ENCODE measurements at regions not wholly inside any gene's neighbourhood (a gene's known extent, or its start where the extent isn't known, plus 50 kb on each side); places are given as distances from the start of the nearest gene placed in this dataset.

DNA sequence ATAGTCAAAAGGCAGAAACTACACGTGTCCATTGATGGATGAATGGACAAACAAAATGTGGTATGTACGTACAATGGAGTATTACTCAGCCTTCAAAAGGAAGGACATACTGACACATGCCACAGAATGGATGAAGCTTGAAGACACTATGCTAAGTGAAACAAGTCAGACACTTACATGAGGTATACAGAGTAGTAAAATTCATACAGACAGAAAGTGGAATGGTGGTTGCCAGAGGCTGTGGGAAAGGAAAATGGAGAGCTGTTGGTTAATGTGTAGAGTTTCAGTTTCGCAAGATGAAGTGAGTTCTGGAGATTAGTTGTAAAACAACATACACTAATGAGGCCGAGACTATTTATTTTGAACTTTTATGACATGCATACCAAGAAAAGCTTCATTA is 67.4 kb upstream of the EPB41L3 start:
- no peak for TF ChIP-seq CTCF (IDR thresholded peaks at IDR 0.05)
- DNase-seq (no peak), ATAC-seq (no peak)
- intact Hi-C loops (cut with DNase I), result no loop called here
- Histone ChIP-seq H3K27ac (no peak overlapping the region), H3K9me3 (no peaks in the 10 kb centered on the region), H3K36me3 (no peaks in the 10 kb centered on the region), H3K4me1 (no peaks in the 10 kb centered on the region), H3K4me3 (no peak overlapping the region), H3K27me3 (no peaks in the 10 kb centered on the region)
- WGBS, 2 donors, result 86 to 88% methylated on average over 4 of the region's 4 CpGs

DNA sequence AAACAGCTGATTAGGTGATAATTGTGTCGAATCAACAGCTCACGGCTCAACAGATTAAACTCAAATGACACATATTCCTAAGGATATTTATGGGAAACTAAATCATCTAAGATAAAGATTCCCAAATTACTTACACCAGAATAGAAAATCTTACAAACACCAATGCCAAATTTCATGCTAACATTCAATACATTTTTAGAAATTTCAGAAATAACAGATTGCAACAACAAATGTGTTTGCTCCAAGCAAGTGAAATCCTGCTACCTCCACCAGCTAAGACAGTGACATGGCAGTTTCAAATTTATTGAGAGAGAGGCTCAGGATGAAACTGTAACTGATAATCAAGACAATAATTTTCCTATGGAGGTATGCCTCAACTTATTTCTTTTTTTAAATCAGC is 65.0 kb upstream of the EPB41L3 start:
- intact Hi-C loops (cut with DNase I), result loop anchor here in 3 of 10 donors (10.0 kb wide), 3 partner anchors 56 to 876 kb away; no protein-coding TSS in a partner anchor
- 72 to 73% methylated on average over 2 of the region's 2 CpGs for WGBS, 2 donors
- Histone ChIP-seq H3K27ac (no peak overlapping the region), H3K27me3 (no peaks in the 10 kb centered on the region), H3K4me3 (no peak overlapping the region), H3K9me3 (no peaks in the 10 kb centered on the region), H3K36me3 (no peaks in the 10 kb centered on the region), H3K4me1 (no peaks in the 10 kb centered on the region)
- ATAC-seq (no peak), DNase-seq (no peak)
- no peak for TF ChIP-seq CTCF (IDR thresholded peaks at IDR 0.05)

- no peak for DNase-seq
- WGBS, 2 donors, result 67 to 74% methylated on average over 6 of the region's 6 CpGs
- no peak for TF ChIP-seq CTCF (IDR thresholded peaks at IDR 0.05)
- no peak overlapping the region for H3K27ac ChIP-seq
- no peak overlapping the region for H3K4me3 ChIP-seq
- peaks cover 0 to 8% (median 0%) of the 10 kb centered on the region in 7 donors for H3K27me3 ChIP-seq
- intact Hi-C loops (cut with DNase I), result loop anchor here in 3 of 10 donors (10.0 kb wide), 3 partner anchors 58 to 878 kb away; no protein-coding TSS in a partner anchor
- no peak for ATAC-seq
- H3K9me3 ChIP-seq, result no peaks in the 10 kb centered on the region
- H3K36me3 ChIP-seq, result no peaks in the 10 kb centered on the region
- no peaks in the 10 kb centered on the region for H3K4me1 ChIP-seq
Measured at GRCh38 chr18:5606951-5607350, 63.2 kb upstream of the EPB41L3 start.

GRCh38 chr18:5604778-5605177 is 61.0 kb upstream of the EPB41L3 start:
- WGBS, 2 donors, result 64 to 68% methylated on average over 2 of the region's 2 CpGs

More at GRCh38 chr18:5604778-5605177, 61.0 kb upstream of the EPB41L3 start:
- DNase-seq (no peak), ATAC-seq (no peak)
- Histone ChIP-seq H3K27me3 (peaks cover 0 to 8% (median 0%) of the 10 kb centered on the region in 7 donors), H3K36me3 (no peaks in the 10 kb centered on the region), H3K4me1 (no peaks in the 10 kb centered on the region), H3K9me3 (no peaks in the 10 kb centered on the region), H3K4me3 (no peak overlapping the region), H3K27ac (no peak overlapping the region)
- intact Hi-C loops (cut with DNase I), result loop anchor here in 4 of 10 donors (5.0 to 10.0 kb wide), 5 partner anchors 60 to 1283 kb away; no protein-coding TSS in a partner anchor
- no peak for TF ChIP-seq CTCF (IDR thresholded peaks at IDR 0.05)

Measured in heart right ventricle (tissue), 16 donors.